ENCODE measurements at regions not wholly inside any gene's neighbourhood (a gene's known extent, or its start where the extent isn't known, plus 50 kb on each side); places are given as distances from the start of the nearest gene placed in this dataset.

DNA sequence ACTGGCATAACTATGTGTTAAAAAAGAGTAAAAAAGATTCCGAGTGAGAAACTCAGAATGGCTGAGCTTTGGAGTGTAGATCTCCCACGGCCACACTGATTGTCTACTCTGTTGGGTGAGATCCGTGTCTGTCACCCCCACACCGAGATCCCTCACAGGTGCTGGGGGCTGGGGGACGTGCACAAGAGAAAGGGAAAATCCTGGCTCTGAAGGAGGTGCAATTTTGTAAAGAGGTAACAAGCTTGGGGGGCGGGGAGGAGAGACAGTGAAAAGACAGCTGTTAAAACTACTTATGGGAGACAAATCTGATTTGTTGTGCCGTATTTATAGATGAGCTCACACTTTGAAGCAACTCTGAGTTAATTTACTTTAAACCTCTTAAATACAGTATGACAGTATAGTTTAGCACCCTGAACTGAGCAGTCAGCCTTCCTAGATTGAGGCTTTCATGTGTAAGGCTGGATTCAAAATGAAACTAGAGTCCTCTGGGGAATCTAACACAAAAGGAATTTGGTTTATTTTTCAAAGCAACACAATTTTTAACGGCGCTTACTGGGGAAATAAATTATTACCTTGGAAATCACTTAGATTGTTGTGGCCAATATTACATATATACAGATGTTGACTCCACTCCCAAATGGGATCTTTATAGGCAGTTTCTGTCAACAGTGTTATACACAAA, 167.4 kb upstream of the RGS6 start:
- TF ChIP-seq POLR2A (IDR thresholded peaks at IDR 0.05) = no peak
- TF ChIP-seq, protein P1, sequence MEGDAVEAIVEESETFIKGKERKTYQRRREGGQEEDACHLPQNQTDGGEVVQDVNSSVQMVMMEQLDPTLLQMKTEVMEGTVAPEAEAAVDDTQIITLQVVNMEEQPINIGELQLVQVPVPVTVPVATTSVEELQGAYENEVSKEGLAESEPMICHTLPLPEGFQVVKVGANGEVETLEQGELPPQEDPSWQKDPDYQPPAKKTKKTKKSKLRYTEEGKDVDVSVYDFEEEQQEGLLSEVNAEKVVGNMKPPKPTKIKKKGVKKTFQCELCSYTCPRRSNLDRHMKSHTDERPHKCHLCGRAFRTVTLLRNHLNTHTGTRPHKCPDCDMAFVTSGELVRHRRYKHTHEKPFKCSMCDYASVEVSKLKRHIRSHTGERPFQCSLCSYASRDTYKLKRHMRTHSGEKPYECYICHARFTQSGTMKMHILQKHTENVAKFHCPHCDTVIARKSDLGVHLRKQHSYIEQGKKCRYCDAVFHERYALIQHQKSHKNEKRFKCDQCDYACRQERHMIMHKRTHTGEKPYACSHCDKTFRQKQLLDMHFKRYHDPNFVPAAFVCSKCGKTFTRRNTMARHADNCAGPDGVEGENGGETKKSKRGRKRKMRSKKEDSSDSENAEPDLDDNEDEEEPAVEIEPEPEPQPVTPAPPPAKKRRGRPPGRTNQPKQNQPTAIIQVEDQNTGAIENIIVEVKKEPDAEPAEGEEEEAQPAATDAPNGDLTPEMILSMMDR (IDR thresholded peaks at IDR 0.05) = no peak

Data from uterus (tissue), 2 donors.